Activated naive CD8-positive, alpha-beta T cell treated with anti-CD3 and anti-CD28 coated beads for 36 hours (primary cell): ENCODE measurements at regions not wholly inside any gene's neighbourhood (a gene's known extent, or its start where the extent isn't known, plus 50 kb on each side); places are given as distances from the start of the nearest gene placed in this dataset.
"Not testable (repeated sequence)": the region's sequence is repeated elsewhere in the genome, so short reads cannot be mapped to it uniquely, and the experiment has no call there.

Experiments
- DNase-seq: peaks from one replicate; pipeline ENCODE4 v3.0.0; 2021
- H3K27ac Mint-ChIP-seq: one replicate; pipeline ENCODE4 v1.8.0; 2022; ENCODE audit warnings: mild to moderate bottlenecking, moderate library complexity, mixed read lengths
- H3K27me3 Mint-ChIP-seq: one replicate; pipeline ENCODE4 v1.8.0; 2022; ENCODE audit warnings: mild to moderate bottlenecking, mixed read lengths
- H3K36me3 Mint-ChIP-seq: one replicate; pipeline ENCODE4 v1.8.0; 2021; ENCODE audit warnings: mild to moderate bottlenecking, mixed read lengths
- H3K4me1 Mint-ChIP-seq: one replicate; pipeline ENCODE4 v1.8.0; 2021; ENCODE audit warnings: mixed read lengths
- H3K4me3 Mint-ChIP-seq: one replicate; pipeline ENCODE4 v1.8.0; 2022; ENCODE audit warnings: mild to moderate bottlenecking, moderate library complexity, mixed read lengths
- H3K9me3 Mint-ChIP-seq: one replicate; pipeline ENCODE4 v1.8.0; 2022; ENCODE audit warnings: mixed read lengths

DNA sequence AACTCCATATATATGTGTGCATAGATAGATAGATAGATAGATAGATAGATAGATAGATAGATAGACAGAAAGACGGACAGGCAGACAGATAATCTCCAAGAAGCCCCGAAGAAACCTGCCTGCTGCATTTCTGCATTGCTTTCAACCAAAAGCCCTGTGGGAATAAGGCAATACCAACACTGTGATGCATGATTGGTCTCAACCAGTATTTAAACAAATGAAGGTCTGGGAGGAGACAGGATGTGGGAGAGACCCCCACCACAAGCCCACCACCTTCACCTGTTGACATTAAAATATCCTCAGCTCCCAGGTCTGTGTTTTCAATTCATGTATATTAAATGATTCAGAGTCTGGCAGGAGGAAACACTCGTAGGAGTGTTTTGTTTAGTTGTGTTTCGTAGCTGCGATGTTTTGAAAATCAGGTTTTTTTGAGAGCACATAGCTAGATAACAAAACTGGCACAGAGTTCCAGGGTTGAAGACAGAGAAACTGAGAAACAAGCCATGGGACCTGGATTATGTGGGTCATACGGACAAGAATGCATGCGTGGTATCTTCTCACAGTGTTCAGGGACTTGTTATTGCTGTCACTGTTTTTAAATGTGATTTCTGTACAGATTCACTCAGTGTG, 200.7 kb upstream of the AHR start:
- H3K36me3 Mint-ChIP-seq: no peaks in the 10 kb centered on the region
- no peak overlapping the region for H3K4me3 Mint-ChIP-seq
- no peaks in the 10 kb centered on the region for H3K27me3 Mint-ChIP-seq
- DNase-seq: no peak
- no peak overlapping the region for H3K27ac Mint-ChIP-seq
- no peaks in the 10 kb centered on the region for H3K9me3 Mint-ChIP-seq
- H3K4me1 Mint-ChIP-seq: peaks cover 11% of the 10 kb centered on the region

DNA sequence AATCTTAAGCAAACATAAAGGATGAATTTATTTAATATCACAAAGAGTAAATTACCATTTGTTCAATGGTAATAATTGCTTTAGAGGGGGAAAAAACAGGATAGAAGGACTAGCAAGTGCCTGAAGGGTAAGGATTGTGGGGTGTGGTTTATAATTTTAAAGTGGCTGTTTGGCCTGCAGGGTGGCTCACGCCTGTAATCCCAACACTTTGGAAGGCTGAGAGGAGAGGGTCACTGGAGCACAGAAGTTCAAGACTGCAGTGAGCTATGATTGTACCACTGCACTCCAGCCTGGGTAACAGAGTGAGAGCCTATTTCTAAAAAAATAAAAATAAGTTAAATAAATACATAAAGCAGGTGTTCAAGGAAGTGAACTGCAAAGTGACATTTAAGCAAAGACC, 199.9 kb upstream of the AHR start:
- Mint-ChIP-seq H3K4me3 (no peak overlapping the region), H3K4me1 (peaks cover 11% of the 10 kb centered on the region), H3K9me3 (no peaks in the 10 kb centered on the region), H3K27me3 (no peaks in the 10 kb centered on the region), H3K36me3 (no peaks in the 10 kb centered on the region), H3K27ac (no peak overlapping the region)
- no peak for DNase-seq

DNA sequence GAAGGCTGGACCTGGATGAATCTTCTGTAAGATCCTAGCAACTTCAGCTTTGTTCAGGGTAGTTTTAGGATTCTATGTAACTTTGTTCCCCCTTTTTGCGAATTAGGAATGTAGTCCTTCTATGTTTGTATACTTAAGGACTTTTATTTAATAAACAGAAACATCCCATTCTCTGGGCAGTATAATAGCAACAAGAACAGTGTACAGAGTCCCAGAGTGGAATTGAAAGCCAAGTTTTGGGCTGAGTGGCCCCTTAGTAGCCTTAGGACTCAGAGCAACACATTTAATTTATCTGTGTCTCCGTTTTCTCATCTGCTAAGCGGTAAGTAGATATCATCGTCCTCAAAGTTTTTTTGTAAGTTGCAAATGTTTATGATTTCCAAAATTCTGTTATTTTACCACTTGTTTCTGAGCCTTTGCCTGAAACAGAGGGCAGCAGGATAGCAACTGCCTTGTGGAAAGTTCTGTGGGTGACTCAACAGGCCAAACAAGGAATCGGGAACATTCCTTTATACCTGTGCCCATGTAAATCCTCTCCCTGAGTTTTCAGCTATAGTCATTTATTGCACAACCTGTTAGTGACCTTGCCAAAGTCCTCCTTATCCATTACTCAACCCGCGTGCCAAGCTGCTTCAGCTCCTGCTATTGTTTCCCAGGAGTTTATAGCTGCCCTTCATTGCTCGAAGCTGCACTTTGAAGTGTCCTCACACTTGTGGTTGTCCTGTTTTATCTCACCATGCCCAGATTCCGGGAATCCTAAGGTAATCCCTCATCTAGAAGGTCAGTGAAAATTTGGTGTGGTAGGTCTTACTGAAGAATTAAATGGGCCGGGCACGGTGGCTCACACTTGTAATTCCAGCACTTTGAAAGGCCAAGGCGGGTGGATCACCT, 199.1 kb upstream of the AHR start:
- H3K27ac Mint-ChIP-seq: no peak overlapping the region
- H3K4me1 Mint-ChIP-seq: peaks cover 11% of the 10 kb centered on the region
- H3K4me3 Mint-ChIP-seq: no peak overlapping the region
- DNase-seq: no peak
- no peaks in the 10 kb centered on the region for H3K27me3 Mint-ChIP-seq
- H3K9me3 Mint-ChIP-seq: no peaks in the 10 kb centered on the region
- no peaks in the 10 kb centered on the region for H3K36me3 Mint-ChIP-seq

DNA sequence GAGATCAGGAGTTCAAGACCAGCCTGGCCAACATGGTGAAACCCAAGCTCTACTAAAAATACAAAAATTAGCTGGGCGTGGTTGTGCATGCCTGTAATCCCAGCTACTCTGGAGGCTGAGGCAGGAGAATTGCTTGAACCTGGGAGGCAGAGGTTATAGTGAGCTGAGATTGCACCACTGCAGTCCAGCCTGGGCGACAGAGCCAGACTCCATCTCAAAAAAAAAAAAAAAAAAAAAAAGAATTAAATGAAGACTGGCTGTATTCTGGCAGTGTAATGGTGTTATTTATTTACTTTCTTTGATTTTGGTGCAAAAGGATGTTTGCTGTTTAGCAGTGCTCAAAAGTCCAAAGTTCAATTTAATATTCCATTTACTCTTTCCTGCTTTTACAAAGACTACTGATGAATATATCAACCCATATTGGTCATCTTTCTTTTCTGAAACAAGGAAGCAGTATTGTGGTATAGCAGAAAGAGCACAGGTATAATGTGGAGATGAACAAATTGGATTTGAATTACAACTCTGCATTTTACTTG, 198.4 kb upstream of the AHR start:
- H3K9me3 Mint-ChIP-seq, H3K27ac Mint-ChIP-seq, H3K27me3 Mint-ChIP-seq, H3K36me3 Mint-ChIP-seq, DNase-seq, H3K4me3 Mint-ChIP-seq: not testable (repeated sequence)
- H3K4me1 Mint-ChIP-seq: peaks cover 11% of the 10 kb centered on the region

- no peaks in the 10 kb centered on the region for H3K36me3 Mint-ChIP-seq
- peaks cover 9% of the 10 kb centered on the region for H3K4me1 Mint-ChIP-seq
- no peak overlapping the region for H3K4me3 Mint-ChIP-seq
- no peak overlapping the region for H3K27ac Mint-ChIP-seq
- no peaks in the 10 kb centered on the region for H3K9me3 Mint-ChIP-seq
- DNase-seq: no peak
- H3K27me3 Mint-ChIP-seq: no peaks in the 10 kb centered on the region
Measured at GRCh38 chr7:17101207-17101696, 197.2 kb upstream of the AHR start.

DNA sequence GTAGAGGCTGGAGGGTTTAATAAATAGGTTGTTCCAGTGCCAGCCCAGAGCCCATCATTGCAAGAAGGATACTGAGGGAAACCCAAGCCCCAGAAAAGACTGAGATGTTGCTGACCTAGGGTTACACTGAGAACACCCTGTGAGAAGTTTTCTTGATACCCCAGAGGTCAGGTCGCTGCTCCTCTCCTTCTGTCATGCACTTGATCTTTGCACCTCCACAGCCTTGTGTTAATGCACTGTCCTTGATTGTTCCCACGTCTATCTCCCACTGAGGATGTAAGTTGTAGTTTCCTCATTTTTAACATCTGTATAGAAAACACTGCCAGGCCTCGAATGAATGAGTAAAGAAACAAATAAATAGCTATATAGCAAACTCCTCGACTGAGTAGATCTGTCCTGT, 195.3 kb upstream of the AHR start:
- H3K36me3 Mint-ChIP-seq: peaks cover 2% of the 10 kb centered on the region
- no peaks in the 10 kb centered on the region for H3K27me3 Mint-ChIP-seq
- no peak overlapping the region for H3K4me3 Mint-ChIP-seq
- no peak overlapping the region for H3K27ac Mint-ChIP-seq
- no peaks in the 10 kb centered on the region for H3K4me1 Mint-ChIP-seq
- DNase-seq: no peak
- no peaks in the 10 kb centered on the region for H3K9me3 Mint-ChIP-seq

GRCh38 chr7:17103984-17104383, 194.5 kb upstream of the AHR start:
- Mint-ChIP-seq H3K27ac (no peak overlapping the region), H3K4me1 (no peaks in the 10 kb centered on the region), H3K36me3 (peaks cover 2% of the 10 kb centered on the region), H3K27me3 (no peaks in the 10 kb centered on the region), H3K9me3 (no peaks in the 10 kb centered on the region), H3K4me3 (no peak overlapping the region)
- no peak for DNase-seq

DNA sequence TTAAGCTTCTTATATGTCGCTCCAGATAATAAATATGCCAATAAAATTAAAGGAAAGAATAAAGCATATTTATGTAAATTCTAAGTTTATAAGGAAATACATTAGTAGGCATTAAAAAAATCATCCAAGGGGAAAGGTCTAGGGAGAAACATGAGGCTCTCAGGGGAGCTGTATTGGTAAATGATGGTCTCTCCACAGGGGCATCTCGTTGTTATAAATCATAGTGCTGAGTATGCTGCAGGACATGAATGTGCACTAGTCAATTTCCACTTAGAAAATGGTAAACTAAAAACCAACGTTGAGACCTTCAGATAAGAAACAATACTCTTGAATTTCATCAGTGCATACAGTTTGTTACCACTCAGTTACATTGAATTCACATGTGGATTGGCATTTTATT, 194.0 kb upstream of the AHR start:
- Mint-ChIP-seq H3K27ac (no peak overlapping the region), H3K27me3 (no peaks in the 10 kb centered on the region), H3K36me3 (peaks cover 2% of the 10 kb centered on the region), H3K4me3 (no peak overlapping the region), H3K9me3 (no peaks in the 10 kb centered on the region), H3K4me1 (no peaks in the 10 kb centered on the region)
- DNase-seq: no peak

DNA sequence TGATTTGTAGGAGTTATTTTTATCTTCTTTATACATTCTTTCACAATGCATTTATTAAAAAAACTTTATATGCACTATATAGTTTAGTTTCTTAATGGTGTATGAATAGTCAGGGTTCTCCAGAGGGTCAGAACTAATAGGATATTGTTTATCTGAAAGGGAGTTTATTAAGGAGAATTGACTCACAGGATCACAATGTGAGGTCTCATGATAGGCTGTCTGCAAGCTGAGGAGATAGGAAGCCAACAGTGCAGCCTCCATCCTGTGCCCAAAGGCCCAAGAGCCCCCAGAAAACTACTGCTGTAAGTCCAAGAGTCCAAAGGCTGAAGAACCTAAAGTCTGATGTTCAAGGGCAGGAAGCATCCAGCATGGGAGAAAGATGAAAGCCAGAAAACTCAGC, 192.8 kb upstream of the AHR start:
- H3K27ac Mint-ChIP-seq: no peak overlapping the region
- no peaks in the 10 kb centered on the region for H3K4me1 Mint-ChIP-seq

GRCh38 chr7:17108049-17108584, 190.3 kb upstream of the AHR start:
- Mint-ChIP-seq H3K27ac (no peak overlapping the region), H3K27me3 (no peaks in the 10 kb centered on the region), H3K36me3 (peaks cover 2% of the 10 kb centered on the region), H3K4me1 (no peaks in the 10 kb centered on the region), H3K4me3 (no peak overlapping the region), H3K9me3 (no peaks in the 10 kb centered on the region)
- DNase-seq: no peak

More for the DNA sequence above, 192.8 kb upstream of the AHR start:
- Mint-ChIP-seq H3K27me3 (no peaks in the 10 kb centered on the region), H3K4me3 (no peak overlapping the region), H3K36me3 (peaks cover 2% of the 10 kb centered on the region), H3K9me3 (no peaks in the 10 kb centered on the region)
- no peak for DNase-seq

DNA sequence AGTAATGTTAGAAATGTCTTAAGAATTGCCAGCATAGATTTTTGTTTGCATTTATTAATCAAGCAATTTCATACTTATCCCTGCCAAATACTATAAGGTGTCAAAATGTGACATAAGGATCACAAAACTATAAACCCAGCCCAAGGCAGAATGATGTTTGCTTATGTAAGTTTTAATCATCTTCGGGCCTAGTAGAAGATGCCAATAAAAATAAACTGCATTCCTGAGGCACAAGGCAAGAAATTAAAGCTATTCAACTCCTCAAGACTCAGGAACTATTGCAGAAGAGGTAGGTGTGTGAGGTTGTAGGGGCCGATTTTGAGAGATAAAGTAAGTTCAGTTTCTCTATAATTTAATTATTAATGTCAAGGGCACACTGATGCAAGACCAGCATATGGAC, 189.4 kb upstream of the AHR start:
- DNase-seq: no peak
- no peak overlapping the region for H3K4me3 Mint-ChIP-seq
- H3K36me3 Mint-ChIP-seq: peaks cover 2% of the 10 kb centered on the region
- no peaks in the 10 kb centered on the region for H3K4me1 Mint-ChIP-seq
- no peak overlapping the region for H3K27ac Mint-ChIP-seq
- H3K9me3 Mint-ChIP-seq: no peaks in the 10 kb centered on the region
- no peaks in the 10 kb centered on the region for H3K27me3 Mint-ChIP-seq

DNA sequence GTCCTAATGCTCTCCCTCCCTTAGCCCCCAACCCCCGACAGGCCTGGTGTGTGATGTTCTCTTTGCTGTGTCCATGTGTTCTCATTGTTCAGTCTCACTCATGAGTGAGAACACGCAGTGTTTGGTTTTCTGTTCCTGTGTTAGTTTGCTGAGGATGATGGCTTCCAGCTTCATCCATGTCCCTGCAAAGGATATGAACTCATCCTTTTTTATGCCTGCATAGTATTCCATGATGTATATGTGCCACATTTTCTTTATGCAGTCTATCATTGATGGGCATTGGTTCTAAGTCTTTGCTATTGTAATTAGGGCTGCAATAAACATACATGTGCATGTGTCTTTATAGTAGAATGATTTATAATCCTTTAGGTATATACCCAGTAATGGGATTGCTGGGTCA, 184.7 kb upstream of the AHR start:
- H3K4me1 Mint-ChIP-seq, DNase-seq, H3K36me3 Mint-ChIP-seq, H3K4me3 Mint-ChIP-seq, H3K27ac Mint-ChIP-seq, H3K9me3 Mint-ChIP-seq, H3K27me3 Mint-ChIP-seq: not testable (repeated sequence)

GRCh38 chr7:17118412-17118811, 180.0 kb upstream of the AHR start:
- no peak overlapping the region for H3K27ac Mint-ChIP-seq
- H3K4me1 Mint-ChIP-seq: peaks cover 10% of the 10 kb centered on the region
- H3K4me3 Mint-ChIP-seq: no peak overlapping the region
- H3K9me3 Mint-ChIP-seq: peaks cover 3% of the 10 kb centered on the region
- H3K27me3 Mint-ChIP-seq: no peaks in the 10 kb centered on the region
- H3K36me3 Mint-ChIP-seq: no peaks in the 10 kb centered on the region
- DNase-seq: no peak

GRCh38 chr7:17120756-17121155, 177.7 kb upstream of the AHR start:
- Mint-ChIP-seq H3K4me3 (no peak overlapping the region), H3K9me3 (no peaks in the 10 kb centered on the region), H3K27ac (no peak overlapping the region), H3K36me3 (no peaks in the 10 kb centered on the region), H3K27me3 (no peaks in the 10 kb centered on the region), H3K4me1 (peaks cover 10% of the 10 kb centered on the region)
- no peak for DNase-seq

DNA sequence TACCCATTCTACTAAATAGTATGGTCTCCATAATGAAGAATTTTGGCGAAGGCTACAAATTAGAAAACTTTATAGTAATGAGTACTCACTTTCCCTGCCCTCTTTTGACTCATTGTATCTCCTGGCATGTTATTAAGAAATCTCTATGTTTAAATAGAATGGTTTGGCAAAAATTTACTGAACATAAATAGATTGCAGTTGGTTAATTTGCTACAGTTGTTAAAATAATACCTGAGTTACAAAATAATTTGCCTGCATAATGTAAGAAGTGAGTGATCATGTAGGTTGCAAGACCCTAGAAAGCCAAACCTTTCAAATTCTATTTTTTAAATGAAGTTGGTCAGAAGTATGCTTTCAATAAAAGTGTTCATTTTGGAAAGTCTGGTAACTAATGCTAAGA, 176.8 kb upstream of the AHR start:
- H3K27ac Mint-ChIP-seq: no peak overlapping the region
- peaks cover 12% of the 10 kb centered on the region for H3K4me1 Mint-ChIP-seq
- H3K36me3 Mint-ChIP-seq: no peaks in the 10 kb centered on the region
- no peaks in the 10 kb centered on the region for H3K9me3 Mint-ChIP-seq
- DNase-seq: no peak
- H3K4me3 Mint-ChIP-seq: no peak overlapping the region
- H3K27me3 Mint-ChIP-seq: no peaks in the 10 kb centered on the region
